Neural cell (in vitro differentiated cells): ENCODE measurements at regions not wholly inside any gene's neighbourhood (a gene's known extent, or its start where the extent isn't known, plus 50 kb on each side); places are given as distances from the start of the nearest gene placed in this dataset.

Source experiments
- H2AFZ ChIP-seq: fragments of 200-600, 300-800 bp; sonication (generic), shearing (Covaris generic); 2 replicates; pipeline ENCODE4 v1.6.0; 2014; ENCODE audit warnings: low read depth, mild to moderate bottlenecking, antibody characterized with exemption, low read length, moderate library complexity
- H3F3A ChIP-seq: fragments of 200-600 bp; shearing (Covaris generic); 2 replicates; pipeline ENCODE4 v1.6.1; 2016; ENCODE audit warnings: mild to moderate bottlenecking, moderate library complexity, mixed read lengths, antibody characterized with exemption, low read length; ENCODE audit not compliant: insufficient read depth, poor library complexity, severe bottlenecking
- H3K27ac ChIP-seq: fragments of 200-600, 300-800 bp; sonication (generic), shearing (Covaris generic); 2 replicates; pipeline ENCODE4 v1.5.1; 2014; ENCODE audit warnings: mild to moderate bottlenecking, low read length, moderate library complexity
- H3K27me3 ChIP-seq: fragments of 300-800, 200-600 bp; sonication (generic), shearing (Covaris generic); 2 replicates; pipeline ENCODE4 v1.6.0; 2014; ENCODE audit warnings: mild to moderate bottlenecking, low read depth, low read length, moderate library complexity; ENCODE audit not compliant: insufficient read depth
- H3K36me3 ChIP-seq: fragments of 300-800, 200-600 bp; sonication (generic), shearing (Covaris generic); 2 replicates; pipeline ENCODE4 v1.5.1; 2014; ENCODE audit warnings: mild to moderate bottlenecking, antibody characterized with exemption, low read length, moderate library complexity; ENCODE audit not compliant: insufficient read depth
- H3K4me2 ChIP-seq: fragments of 300-800, 200-600 bp; sonication (generic), shearing (Covaris generic); 2 replicates; pipeline ENCODE4 v1.6.0; 2014; ENCODE audit warnings: mild to moderate bottlenecking, low read length
- H3K4me3 ChIP-seq: fragments of 300-800, 200-600 bp; sonication (generic), shearing (Covaris generic); 2 replicates; pipeline ENCODE4 v1.5.1; 2014; ENCODE audit warnings: mild to moderate bottlenecking, low read length, moderate library complexity
- H3K79me2 ChIP-seq: fragments of 200-600 bp; shearing (Covaris generic); replicated peaks from 2 replicates; pipeline ENCODE4 v1.6.0; 2014; ENCODE audit warnings: mild to moderate bottlenecking, low read length, moderate library complexity; ENCODE audit not compliant: insufficient read depth
- H3K9ac ChIP-seq: fragments of 300-800, 200-600 bp; sonication (generic), shearing (Covaris generic); 2 replicates; pipeline ENCODE4 v1.6.1; 2016; ENCODE audit warnings: mild to moderate bottlenecking, low read length, mixed read lengths
- H3K9me2 ChIP-seq: fragments of 200-600 bp; shearing (Covaris generic); 2 replicates; pipeline ENCODE4 v1.6.1; 2016; ENCODE audit warnings: mild to moderate bottlenecking, low read length, mixed read lengths; ENCODE audit not compliant: insufficient read depth
- H3K9me3 ChIP-seq: fragments of 200-600, 300-800 bp; sonication (generic), shearing (Covaris generic); 2 replicates; pipeline ENCODE4 v1.6.1; 2016; ENCODE audit warnings: mild to moderate bottlenecking, mixed run types, low read length, moderate library complexity, mixed read lengths
- H4K20me1 ChIP-seq: fragments of 200-600 bp; shearing (Covaris generic); 2 replicates; pipeline ENCODE4 v1.6.1; 2016; ENCODE audit warnings: mild to moderate bottlenecking, mixed run types; ENCODE audit not compliant: insufficient read depth
- CTCF ChIP-seq: fragments of 450-650 bp; IDR thresholded peaks from 2 replicates; pipeline ENCODE4 v1.5.1; 2014; ENCODE audit warnings: antibody characterized with exemption, mild to moderate bottlenecking, moderate library complexity; ENCODE audit not compliant: poor library complexity, severe bottlenecking
- EP300 ChIP-seq: fragments of 450-650 bp; conservative IDR thresholded peaks from 2 replicates; pipeline ENCODE4 v1.6.1; 2014; ENCODE audit warnings: antibody characterized with exemption, mild to moderate bottlenecking, moderate library complexity; ENCODE audit not compliant: poor library complexity, severe bottlenecking
- EZH2 ChIP-seq: fragments of 200-600, 300-800 bp; shearing (Covaris generic), sonication (generic); IDR thresholded peaks from 2 replicates; pipeline ENCODE4 v1.6.1; 2014; ENCODE audit warnings: antibody characterized with exemption, low read length, borderline replicate concordance, mild to moderate bottlenecking; ENCODE audit not compliant: insufficient read depth, poor library complexity, severe bottlenecking
- MXI1 ChIP-seq: fragments of 450-650 bp; conservative IDR thresholded peaks from 2 replicates; pipeline ENCODE4 v1.6.1; 2014; ENCODE audit warnings: antibody characterized with exemption, mild to moderate bottlenecking; ENCODE audit not compliant: poor library complexity, severe bottlenecking
- POLR2AphosphoS5 ChIP-seq: IDR thresholded peaks from 2 replicates; pipeline ENCODE4 v1.6.1; 2012
- RAD21 ChIP-seq: fragments of 450-650 bp; conservative IDR thresholded peaks from 2 replicates; pipeline ENCODE4 v1.6.1; 2014; ENCODE audit warnings: antibody characterized with exemption, mild to moderate bottlenecking, moderate library complexity
- REST ChIP-seq: IDR thresholded peaks from 2 replicates; pipeline ENCODE4 v1.6.1; 2012; ENCODE audit warnings: borderline replicate concordance
- SMC3 ChIP-seq: fragments of 450-650 bp; conservative IDR thresholded peaks from 2 replicates; pipeline ENCODE4 v1.6.1; 2014; ENCODE audit warnings: antibody characterized with exemption, mild to moderate bottlenecking, moderate library complexity; ENCODE audit not compliant: poor library complexity
- TAF1 ChIP-seq: IDR thresholded peaks from 2 replicates; pipeline ENCODE4 v1.6.1; 2012; ENCODE audit warnings: low read depth

- Histone ChIP-seq H3K79me2 (no peaks in the 10 kb centered on the region), H4K20me1 (no peaks in the 10 kb centered on the region), H3K9me3 (no peaks in the 10 kb centered on the region), H3K27ac (no peak overlapping the region), H3K9me2 (no peaks in the 10 kb centered on the region), H3K27me3 (no peaks in the 10 kb centered on the region), H3K4me2 (no peak overlapping the region), H3K36me3 (no peaks in the 10 kb centered on the region), H3K9ac (no peak overlapping the region), H3F3A (no peaks in the 10 kb centered on the region), H3K4me3 (no peak overlapping the region), H2AFZ (no peak overlapping the region)
- TF ChIP-seq REST (no peak), POLR2AphosphoS5 (no peak), SMC3 (no peak), RAD21 (no peak), CTCF (no peak), MXI1 (no peak), EP300 (no peak), TAF1 (no peak), EZH2 (no peak)
These were observed 450.0 kb upstream of the SLC10A2 start for GRCh38 chr13:103516015-103516795.

- no peaks in the 10 kb centered on the region for H3K36me3 ChIP-seq
- H3K9ac ChIP-seq = no peak overlapping the region
- H3K9me2 ChIP-seq = no peaks in the 10 kb centered on the region
- no peaks in the 10 kb centered on the region for H4K20me1 ChIP-seq
- no peaks in the 10 kb centered on the region for H3K27me3 ChIP-seq
- H3K4me2 ChIP-seq = no peak overlapping the region
- H3K4me3 ChIP-seq = no peak overlapping the region
- TF ChIP-seq EP300 (no peak), POLR2AphosphoS5 (no peak), MXI1 (no peak), RAD21 (no peak), CTCF (no peak), SMC3 (no peak), TAF1 (no peak), EZH2 (no peak), REST (no peak)
- no peak overlapping the region for H3K27ac ChIP-seq
- no peaks in the 10 kb centered on the region for H3K9me3 ChIP-seq
- no peak overlapping the region for H2AFZ ChIP-seq
- no peaks in the 10 kb centered on the region for H3F3A ChIP-seq
- H3K79me2 ChIP-seq = no peaks in the 10 kb centered on the region
These were observed 449.2 kb upstream of the SLC10A2 start for GRCh38 chr13:103515410-103515809.
